NT2/D1 (cell line): ENCODE measurements at regions not wholly inside any gene's neighbourhood (a gene's known extent, or its start where the extent isn't known, plus 50 kb on each side); places are given as distances from the start of the nearest gene placed in this dataset.

ENCODE experiments used
- SUZ12 ChIP-seq: IDR thresholded peaks from 2 replicates; pipeline ENCODE4 v1.6.1; 2011; ENCODE audit not compliant: insufficient read length, insufficient read depth; ENCODE audit errors: extremely low read depth
- ZNF274 ChIP-seq: IDR thresholded peaks from 2 replicates; pipeline ENCODE4 v1.6.1; 2011; ENCODE audit warnings: mild to moderate bottlenecking, low read depth, low read length

GRCh38 chr2:241952816-241953215 lies 83.3 kb downstream of the RTP5 start:
- TF ChIP-seq SUZ12 (no peak), ZNF274 (no peak)
